GM23338 (cell line): ENCODE measurements at regions not wholly inside any gene's neighbourhood (a gene's known extent, or its start where the extent isn't known, plus 50 kb on each side); places are given as distances from the start of the nearest gene placed in this dataset.

ENCODE experiments used
- EZH2 ChIP-seq: fragments of 200-600 bp; sonication (generic); IDR thresholded peaks from one replicate; pipeline ENCODE4 v1.8.0; 2017; ENCODE audit warnings: antibody characterized with exemption, mild to moderate bottlenecking, low read depth; ENCODE audit not compliant: unreplicated experiment
- EZH2phosphoT487 ChIP-seq: fragments of 200-600 bp; sonication (generic); IDR thresholded peaks from one replicate; pipeline ENCODE4 v1.8.1; 2018; ENCODE audit warnings: antibody characterized with exemption; ENCODE audit not compliant: unreplicated experiment
- JUNB ChIP-seq: IDR thresholded peaks from one replicate; pipeline ENCODE4 v1.6.1; 2016; ENCODE audit warnings: antibody characterized with exemption; ENCODE audit not compliant: unreplicated experiment
- POLR2AphosphoS5 ChIP-seq: IDR thresholded peaks from 2 replicates; pipeline ENCODE4 v1.6.1; 2016; ENCODE audit warnings: antibody characterized with exemption, low read depth
- STAT1 ChIP-seq: IDR thresholded peaks from one replicate; pipeline ENCODE4 v1.6.1; 2016; ENCODE audit warnings: antibody characterized with exemption; ENCODE audit not compliant: unreplicated experiment
- ZNF331 ChIP-seq: fragments of 250-450 bp; sonication (Bioruptor Pico); IDR thresholded peaks from 2 replicates; pipeline ENCODE4 v1.5.0; 2020; ENCODE audit warnings: low read depth, mild to moderate bottlenecking, moderate library complexity
- TF ChIP-seq, protein P1 (sequence below), 2 experiments: fragments of 200-600 bp in 1 of 2; sonication (generic) in 1 of 2; conservative IDR thresholded peaks; 2 replicates each; pipeline versions ENCODE4 v1.5.1 to v1.6.1; 2016 to 2017; ENCODE audit warnings: antibody characterized with exemption in 2 of 2, low read depth in 2 of 2, mild to moderate bottlenecking in 2 of 2, moderate library complexity in 1 of 2
- TF ChIP-seq, protein P2 (sequence below): IDR thresholded peaks from 2 replicates; pipeline ENCODE4 v1.6.1; 2016; ENCODE audit warnings: antibody characterized with exemption

DNA sequence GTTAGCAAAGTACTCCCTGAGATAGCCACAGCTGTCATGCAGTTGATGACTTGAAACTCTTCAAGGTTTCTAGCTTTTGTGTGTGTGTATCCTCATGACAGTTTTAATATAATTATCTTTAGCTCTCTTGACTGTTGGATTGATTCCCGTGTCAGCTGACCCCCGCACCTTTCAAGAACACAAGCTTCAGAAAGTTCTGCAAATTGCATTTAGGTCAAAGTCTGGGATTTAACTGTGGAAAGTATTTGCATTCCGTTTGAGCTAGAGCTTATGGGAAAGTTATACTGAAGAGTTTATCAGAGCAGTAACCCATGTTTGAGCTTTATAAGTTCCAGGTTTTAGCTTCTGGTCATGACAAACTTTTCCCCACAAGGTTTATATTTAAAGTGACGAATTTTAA, 380.1 kb upstream of the CHRM3 start:
- TF ChIP-seq, protein P1, sequence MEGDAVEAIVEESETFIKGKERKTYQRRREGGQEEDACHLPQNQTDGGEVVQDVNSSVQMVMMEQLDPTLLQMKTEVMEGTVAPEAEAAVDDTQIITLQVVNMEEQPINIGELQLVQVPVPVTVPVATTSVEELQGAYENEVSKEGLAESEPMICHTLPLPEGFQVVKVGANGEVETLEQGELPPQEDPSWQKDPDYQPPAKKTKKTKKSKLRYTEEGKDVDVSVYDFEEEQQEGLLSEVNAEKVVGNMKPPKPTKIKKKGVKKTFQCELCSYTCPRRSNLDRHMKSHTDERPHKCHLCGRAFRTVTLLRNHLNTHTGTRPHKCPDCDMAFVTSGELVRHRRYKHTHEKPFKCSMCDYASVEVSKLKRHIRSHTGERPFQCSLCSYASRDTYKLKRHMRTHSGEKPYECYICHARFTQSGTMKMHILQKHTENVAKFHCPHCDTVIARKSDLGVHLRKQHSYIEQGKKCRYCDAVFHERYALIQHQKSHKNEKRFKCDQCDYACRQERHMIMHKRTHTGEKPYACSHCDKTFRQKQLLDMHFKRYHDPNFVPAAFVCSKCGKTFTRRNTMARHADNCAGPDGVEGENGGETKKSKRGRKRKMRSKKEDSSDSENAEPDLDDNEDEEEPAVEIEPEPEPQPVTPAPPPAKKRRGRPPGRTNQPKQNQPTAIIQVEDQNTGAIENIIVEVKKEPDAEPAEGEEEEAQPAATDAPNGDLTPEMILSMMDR (conservative IDR thresholded peaks at IDR 0.05; ENCODE audit: low read depth in 2 of 2), result no peak
- no peak for TF ChIP-seq ZNF331 (CRISPR knock-in tag)
- no peak for TF ChIP-seq EZH2
- no peak for TF ChIP-seq JUNB
- no peak for TF ChIP-seq STAT1
- TF ChIP-seq POLR2AphosphoS5, result no peak
- TF ChIP-seq, protein P2, sequence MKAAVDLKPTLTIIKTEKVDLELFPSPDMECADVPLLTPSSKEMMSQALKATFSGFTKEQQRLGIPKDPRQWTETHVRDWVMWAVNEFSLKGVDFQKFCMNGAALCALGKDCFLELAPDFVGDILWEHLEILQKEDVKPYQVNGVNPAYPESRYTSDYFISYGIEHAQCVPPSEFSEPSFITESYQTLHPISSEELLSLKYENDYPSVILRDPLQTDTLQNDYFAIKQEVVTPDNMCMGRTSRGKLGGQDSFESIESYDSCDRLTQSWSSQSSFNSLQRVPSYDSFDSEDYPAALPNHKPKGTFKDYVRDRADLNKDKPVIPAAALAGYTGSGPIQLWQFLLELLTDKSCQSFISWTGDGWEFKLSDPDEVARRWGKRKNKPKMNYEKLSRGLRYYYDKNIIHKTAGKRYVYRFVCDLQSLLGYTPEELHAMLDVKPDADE, result no peak
- no peak for TF ChIP-seq EZH2phosphoT487
